ENCODE measurements at regions not wholly inside any gene's neighbourhood (a gene's known extent, or its start where the extent isn't known, plus 50 kb on each side); places are given as distances from the start of the nearest gene placed in this dataset.

- DNase-seq (ENCODE audit: extremely low read depth in 1 of 4, low spot score in 3 of 4) (no peak), FAIRE-seq (no peak), ATAC-seq (no peak)
- H3K36me3 ChIP-seq (ENCODE audit: control insufficient read depth, insufficient read depth, low read length), result no peaks in the 10 kb centered on the region
- BruUV-seq (replicated peaks), result no TSS peak
- no peaks in the 10 kb centered on the region for H3K4me1 ChIP-seq (replicated peaks in 1 of 2; ENCODE audit: control insufficient read depth in 2 of 2, insufficient read depth in 2 of 2, low read length in 2 of 2)
- H3K4me3 ChIP-seq, result no peak overlapping the region
- ChIA-PET POLR2A (no interaction called here), CTCF (ENCODE audit: low intra/inter-chr PET ratio) (no interaction called here)
- H3K27ac ChIP-seq (ENCODE audit: extremely low read depth, low read depth, low read length), result no peak overlapping the region
- H3K27me3 ChIP-seq (ENCODE audit: control insufficient read depth in 2 of 2, insufficient read depth in 2 of 2, low read length in 2 of 2), result no peaks in the 10 kb centered on the region
- no peak overlapping the region for H3K4me2 ChIP-seq (ENCODE audit: insufficient read depth, low read length)
- no peaks in the 10 kb centered on the region for H3K9me3 ChIP-seq (replicated peaks; ENCODE audit: control insufficient read depth, insufficient read depth, low read depth, low read length)
- H4K20me1 ChIP-seq (replicated peaks; ENCODE audit: control insufficient read depth, insufficient read depth, low read length), result no peaks in the 10 kb centered on the region
- H3K79me2 ChIP-seq (ENCODE audit: control insufficient read depth, insufficient read depth, low read length), result no peaks in the 10 kb centered on the region
- H3K9me1 ChIP-seq (ENCODE audit: control insufficient read depth, insufficient read depth, low read length), result no peaks in the 10 kb centered on the region
- in situ Hi-C loops (cut with MboI) (no loop called here), intact Hi-C loops (cut with micrococcal nuclease) (no loop called here)
- H3K9ac ChIP-seq (ENCODE audit: insufficient read depth in 1 of 2, low read depth in 2 of 2, low read length in 2 of 2), result no peak overlapping the region
- no peak for TF ChIP-seq NRF1 (conservative IDR thresholded peaks at IDR 0.05 in 1 of 2, IDR thresholded peaks at IDR 0.05 in 1 of 2)
- TF ChIP-seq ZBTB5 (IDR thresholded peaks at IDR 0.05), result no peak
- no peak for TF ChIP-seq KDM4B (IDR thresholded peaks at IDR 0.05; ENCODE audit: borderline replicate concordance in 2 of 2, low read depth in 1 of 2)
- no peak for TF ChIP-seq DDX20 (tag; IDR thresholded peaks at IDR 0.05; ENCODE audit: low read depth)
- no peak for TF ChIP-seq ZNF57 (CRISPR knock-in tag; IDR thresholded peaks at IDR 0.05)
- no peak for TF ChIP-seq ZNF134 (CRISPR knock-in tag; conservative IDR thresholded peaks at IDR 0.05)
- TF ChIP-seq KAT7 (CRISPR knock-in tag; IDR thresholded peaks at IDR 0.05; ENCODE audit: borderline replicate concordance), result no peak
- 34% methylated on average over 4 of the region's 4 CpGs for WGBS (ENCODE audit: insufficient coverage, low coverage, missing lambda C conversion rate)
- H2AFZ ChIP-seq (ENCODE audit: low read depth, low read length), result no peak overlapping the region
These were observed 120.3 kb downstream of the CYB561 start for GRCh38 chr17:63325808-63326207.
